ENCODE measurements at regions not wholly inside any gene's neighbourhood (a gene's known extent, or its start where the extent isn't known, plus 50 kb on each side); places are given as distances from the start of the nearest gene placed in this dataset.

- Histone ChIP-seq H4K20me1 (ENCODE audit: insufficient read depth) (no peaks in the 10 kb centered on the region), H2AFZ (ENCODE audit: low read depth, low read length) (no peak overlapping the region), H3F3A (ENCODE audit: insufficient read depth, low read length, poor library complexity, severe bottlenecking) (no peaks in the 10 kb centered on the region), H3K27me3 (ENCODE audit: insufficient read depth, low read depth, low read length) (no peaks in the 10 kb centered on the region), H3K4me3 (ENCODE audit: low read length) (no peak overlapping the region), H3K9ac (ENCODE audit: low read length) (no peak overlapping the region), H3K36me3 (ENCODE audit: insufficient read depth, low read length) (no peaks in the 10 kb centered on the region), H3K4me2 (ENCODE audit: low read length) (no peak overlapping the region), H3K79me2 (replicated peaks; ENCODE audit: insufficient read depth, low read length) (no peaks in the 10 kb centered on the region), H3K27ac (ENCODE audit: low read length) (no peak overlapping the region), H3K9me3 (ENCODE audit: low read length) (no peaks in the 10 kb centered on the region), H3K9me2 (ENCODE audit: insufficient read depth, low read length) (no peaks in the 10 kb centered on the region)
- TF ChIP-seq RAD21 (conservative IDR thresholded peaks at IDR 0.05) (no peak), EP300 (conservative IDR thresholded peaks at IDR 0.05; ENCODE audit: poor library complexity, severe bottlenecking) (no peak), CTCF (IDR thresholded peaks at IDR 0.05; ENCODE audit: poor library complexity, severe bottlenecking) (no peak), SMC3 (conservative IDR thresholded peaks at IDR 0.05; ENCODE audit: poor library complexity) (no peak), MXI1 (conservative IDR thresholded peaks at IDR 0.05; ENCODE audit: poor library complexity, severe bottlenecking) (no peak), POLR2AphosphoS5 (IDR thresholded peaks at IDR 0.05) (no peak), TAF1 (IDR thresholded peaks at IDR 0.05; ENCODE audit: low read depth) (no peak), EZH2 (IDR thresholded peaks at IDR 0.05; ENCODE audit: borderline replicate concordance, insufficient read depth, low read length, poor library complexity, severe bottlenecking) (no peak), REST (IDR thresholded peaks at IDR 0.05; ENCODE audit: borderline replicate concordance) (no peak)
Observed at GRCh38 chr11:92769112-92769511, 200.3 kb upstream of the MTNR1B start.

GRCh38 chr11:92770419-92770818, 199.0 kb upstream of the MTNR1B start:
- TF ChIP-seq RAD21 (conservative IDR thresholded peaks at IDR 0.05) (no peak), EP300 (conservative IDR thresholded peaks at IDR 0.05; ENCODE audit: poor library complexity, severe bottlenecking) (no peak), MXI1 (conservative IDR thresholded peaks at IDR 0.05; ENCODE audit: poor library complexity, severe bottlenecking) (no peak), POLR2AphosphoS5 (IDR thresholded peaks at IDR 0.05) (no peak), SMC3 (conservative IDR thresholded peaks at IDR 0.05; ENCODE audit: poor library complexity) (no peak), CTCF (IDR thresholded peaks at IDR 0.05; ENCODE audit: poor library complexity, severe bottlenecking) (no peak), TAF1 (IDR thresholded peaks at IDR 0.05; ENCODE audit: low read depth) (no peak)
- H4K20me1 ChIP-seq (ENCODE audit: insufficient read depth): no peaks in the 10 kb centered on the region
- no peaks in the 10 kb centered on the region for H3K27me3 ChIP-seq (ENCODE audit: insufficient read depth, low read depth, low read length)
- no peak overlapping the region for H3K4me2 ChIP-seq (ENCODE audit: low read length)
- H3F3A ChIP-seq (ENCODE audit: insufficient read depth, low read length, poor library complexity, severe bottlenecking): no peaks in the 10 kb centered on the region
- H3K9ac ChIP-seq (ENCODE audit: low read length): no peak overlapping the region
- no peak overlapping the region for H2AFZ ChIP-seq (ENCODE audit: low read depth, low read length)
- H3K9me3 ChIP-seq (ENCODE audit: low read length): no peaks in the 10 kb centered on the region
- H3K79me2 ChIP-seq (replicated peaks; ENCODE audit: insufficient read depth, low read length): no peaks in the 10 kb centered on the region
- H3K27ac ChIP-seq (ENCODE audit: low read length): no peak overlapping the region
- H3K9me2 ChIP-seq (ENCODE audit: insufficient read depth, low read length): no peaks in the 10 kb centered on the region
- no peaks in the 10 kb centered on the region for H3K36me3 ChIP-seq (ENCODE audit: insufficient read depth, low read length)
- no peak overlapping the region for H3K4me3 ChIP-seq (ENCODE audit: low read length)

Data from neural cell (in vitro differentiated cells).